ENCODE measurements at regions not wholly inside any gene's neighbourhood (a gene's known extent, or its start where the extent isn't known, plus 50 kb on each side); places are given as distances from the start of the nearest gene placed in this dataset.
A peak's percentile ranks its signal among the peaks of the same experiment; 100 is the strongest.

DNA sequence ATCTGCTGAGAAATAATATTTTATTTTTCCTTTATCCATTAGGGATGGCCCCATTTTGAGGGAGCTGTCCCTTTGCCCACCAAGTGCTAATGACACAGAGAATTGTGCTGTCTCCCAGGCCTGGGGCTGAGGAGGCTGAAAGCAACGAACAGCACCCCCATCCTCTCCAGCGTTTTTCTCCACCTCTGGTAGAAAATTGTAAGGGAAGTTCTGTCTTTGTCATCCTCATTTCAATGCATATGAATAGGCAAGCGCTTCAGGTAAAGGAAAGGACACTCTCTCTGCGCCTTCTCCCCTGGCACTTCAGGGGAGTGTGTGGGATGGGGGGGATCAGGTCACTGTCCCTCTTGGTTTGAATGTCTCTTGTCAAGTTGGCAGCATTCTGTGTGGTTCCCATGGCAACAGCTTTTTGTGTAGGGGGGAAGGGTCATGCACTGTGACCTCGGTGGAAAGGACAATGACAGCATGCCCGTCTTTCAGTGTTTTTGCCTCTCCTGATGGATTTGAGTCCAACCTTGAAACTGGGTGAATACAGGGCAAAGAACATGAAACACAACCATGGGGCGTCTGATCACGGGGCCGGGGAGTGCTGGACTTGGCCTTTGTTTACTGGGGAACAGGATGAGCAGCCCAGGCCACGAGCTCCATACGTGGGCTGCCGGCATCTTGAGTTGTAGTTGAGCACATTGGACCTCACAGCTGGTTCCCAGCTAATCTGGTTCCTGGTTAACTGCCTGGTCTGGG, 230.2 kb downstream of the VRK1 start:
- H3K27me3 ChIP-seq = peaks cover 6 to 50% (median 23%) of the 10 kb centered on the region in 11 experiments; a peak in 21 of 22 replicates
- H3K4me2 ChIP-seq = peak overlapping the region in 6 of 11 experiments; percentile 2 to 54 (median 40); a peak in 4 of 22 replicates
- peaks cover 7 to 17% (median 11%) of the 10 kb centered on the region in 11 experiments; a peak in 21 of 22 replicates for H3K9me3 ChIP-seq (replicated peaks in 1 of 11)
- no peak overlapping the region for H3K9ac ChIP-seq
- no peak overlapping the region for H3K27ac ChIP-seq
- no peak for TF ChIP-seq Cebpa-rat (IDR thresholded peaks at IDR 0.05)
- peaks cover 8 to 13% (median 11%) of the 10 kb centered on the region in 10 experiments; a peak in 19 of 20 replicates for H3K4me1 ChIP-seq
- H3K4me3 ChIP-seq = no peak overlapping the region
- H3K36me3 ChIP-seq = no peaks in the 10 kb centered on the region
- H4K20me1 ChIP-seq = peaks cover 0 to 15% (median 0%) of the 10 kb centered on the region in 11 experiments; a peak in 2 of 22 replicates

DNA sequence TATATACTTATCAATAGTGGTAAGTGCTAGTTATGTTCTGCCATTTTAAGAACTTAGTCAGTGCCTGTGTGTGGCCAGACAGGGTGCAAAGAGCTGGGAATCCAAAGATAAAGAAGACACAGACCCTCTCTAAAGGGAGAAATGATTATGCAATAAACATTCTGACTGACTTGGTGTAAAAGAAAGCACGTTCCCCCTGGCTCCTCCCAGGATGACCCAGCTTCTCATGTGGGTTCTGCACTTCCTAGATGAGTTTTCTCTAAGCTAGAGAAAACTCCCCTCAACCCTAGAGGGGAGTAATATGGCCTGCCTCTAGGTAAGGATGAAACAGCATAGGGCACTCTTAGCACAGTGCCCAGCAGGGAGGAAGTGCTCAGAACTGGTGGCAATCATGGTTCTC, 231.2 kb downstream of the VRK1 start:
- Histone ChIP-seq H3K4me2 (peak overlapping the region; percentile 2 to 54 (median 39); a peak in 20 of 22 replicates), H3K36me3 (no peaks in the 10 kb centered on the region), H3K4me3 (no peak overlapping the region), H3K9ac (no peak overlapping the region), H3K4me1 (peaks cover 8 to 13% (median 11%) of the 10 kb centered on the region in 10 experiments; a peak in 19 of 20 replicates), H4K20me1 (peaks cover 0 to 15% (median 0%) of the 10 kb centered on the region in 11 experiments; a peak in 2 of 22 replicates), H3K9me3 (replicated peaks in 1 of 11) (peaks cover 17 to 27% (median 21%) of the 10 kb centered on the region in 11 experiments), H3K27me3 (peaks cover 13 to 50% (median 23%) of the 10 kb centered on the region in 11 experiments), H3K27ac (no peak overlapping the region)
- peak in 6 of 11 experiments; percentile 38 to 74 (median 51); a peak in 7 of 22 replicates for TF ChIP-seq Cebpa-rat (IDR thresholded peaks at IDR 0.05)

GRCh38 chr14:97029800-97030199, 232.6 kb downstream of the VRK1 start:
- no peak overlapping the region for H3K9ac ChIP-seq
- peaks cover 0 to 9% (median 0%) of the 10 kb centered on the region in 11 experiments; a peak in 2 of 22 replicates for H4K20me1 ChIP-seq
- H3K36me3 ChIP-seq = no peaks in the 10 kb centered on the region
- no peak overlapping the region for H3K27ac ChIP-seq
- no peak overlapping the region for H3K4me3 ChIP-seq
- no peak overlapping the region for H3K4me2 ChIP-seq
- H3K9me3 ChIP-seq (replicated peaks in 1 of 11) = peaks cover 20 to 34% (median 26%) of the 10 kb centered on the region in 11 experiments
- no peak for TF ChIP-seq Cebpa-rat (IDR thresholded peaks at IDR 0.05)
- H3K4me1 ChIP-seq = peaks cover 8 to 13% (median 11%) of the 10 kb centered on the region in 10 experiments; a peak in 19 of 20 replicates
- peaks cover 19 to 44% (median 29%) of the 10 kb centered on the region in 11 experiments for H3K27me3 ChIP-seq

- Histone ChIP-seq H3K27me3 (peaks cover 19 to 29% (median 23%) of the 10 kb centered on the region in 11 experiments), H3K27ac (no peak overlapping the region), H3K4me3 (no peak overlapping the region), H3K9me3 (replicated peaks in 1 of 11) (peaks cover 20 to 34% (median 26%) of the 10 kb centered on the region in 11 experiments), H3K4me1 (peaks cover 8 to 13% (median 11%) of the 10 kb centered on the region in 10 experiments; a peak in 19 of 20 replicates), H4K20me1 (no peaks in the 10 kb centered on the region; a peak in 1 of 22 replicates), H3K36me3 (no peaks in the 10 kb centered on the region), H3K9ac (no peak overlapping the region), H3K4me2 (no peak overlapping the region)
- TF ChIP-seq Cebpa-rat (IDR thresholded peaks at IDR 0.05) = no peak
Observed at GRCh38 chr14:97031530-97031929, 234.3 kb downstream of the VRK1 start.

- Histone ChIP-seq H4K20me1 (no peaks in the 10 kb centered on the region), H3K27me3 (peaks cover 19 to 29% (median 23%) of the 10 kb centered on the region in 11 experiments), H3K9me3 (replicated peaks in 1 of 11) (peaks cover 25 to 44% (median 36%) of the 10 kb centered on the region in 11 experiments), H3K9ac (no peak overlapping the region), H3K27ac (no peak overlapping the region), H3K36me3 (no peaks in the 10 kb centered on the region), H3K4me1 (peaks cover 2 to 4% (median 3%) of the 10 kb centered on the region in 10 experiments; a peak in 19 of 20 replicates), H3K4me3 (no peak overlapping the region), H3K4me2 (no peak overlapping the region)
- TF ChIP-seq Cebpa-rat (IDR thresholded peaks at IDR 0.05) = no peak
Observed at GRCh38 chr14:97033556-97034081, 236.4 kb downstream of the VRK1 start.

- no peaks in the 10 kb centered on the region for H4K20me1 ChIP-seq
- TF ChIP-seq Cebpa-rat (IDR thresholded peaks at IDR 0.05) = no peak
- H3K9ac ChIP-seq = no peak overlapping the region
- peaks cover 48 to 62% (median 53%) of the 10 kb centered on the region in 11 experiments for H3K9me3 ChIP-seq (replicated peaks in 1 of 11)
- H3K27ac ChIP-seq = no peak overlapping the region
- peaks cover 0 to 9% (median 0%) of the 10 kb centered on the region in 11 experiments; a peak in 1 of 22 replicates for H3K36me3 ChIP-seq
- H3K4me1 ChIP-seq = no peaks in the 10 kb centered on the region
- H3K27me3 ChIP-seq = peaks cover 19 to 29% (median 22%) of the 10 kb centered on the region in 11 experiments
- H3K4me3 ChIP-seq = no peak overlapping the region
- no peak overlapping the region for H3K4me2 ChIP-seq
Observed at GRCh38 chr14:97036086-97036852, 239.1 kb downstream of the VRK1 start.

DNA sequence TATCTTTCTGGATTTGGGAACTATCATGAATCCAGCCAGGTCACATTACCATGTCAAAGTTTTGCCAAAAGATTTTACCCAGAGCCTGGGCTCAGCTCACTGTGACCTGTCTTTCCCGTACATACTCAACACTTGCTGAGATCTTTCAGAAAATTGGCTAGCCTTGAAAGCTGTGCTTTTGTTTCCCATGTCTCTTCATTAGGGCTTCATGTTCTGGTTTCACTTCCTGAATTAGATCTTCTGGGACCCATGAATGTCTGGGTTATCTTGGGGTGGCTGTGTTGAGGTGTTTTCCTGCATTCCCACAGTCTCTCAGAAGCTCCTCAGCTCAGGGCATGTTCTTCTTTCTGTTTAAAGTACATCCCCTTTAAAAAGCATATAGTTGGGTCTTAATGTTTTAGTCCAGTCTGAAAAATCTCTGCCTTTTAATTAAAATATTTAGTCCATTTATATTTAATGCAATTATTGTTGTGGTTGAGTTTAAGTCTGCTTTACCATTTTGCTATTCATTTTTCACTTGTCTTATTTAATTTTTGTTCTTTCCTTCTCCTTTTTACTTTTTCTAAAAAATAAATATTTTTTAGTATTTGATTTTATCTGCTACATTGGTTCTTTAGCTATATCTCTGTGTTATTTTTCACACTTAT, 242.7 kb downstream of the VRK1 start:
- H3K36me3 ChIP-seq = peaks cover 0 to 9% (median 0%) of the 10 kb centered on the region in 11 experiments; a peak in 1 of 22 replicates
- H4K20me1 ChIP-seq = no peaks in the 10 kb centered on the region
- H3K4me2 ChIP-seq = no peak overlapping the region
- H3K9me3 ChIP-seq (replicated peaks in 1 of 11) = peaks cover 35 to 54% (median 39%) of the 10 kb centered on the region in 11 experiments
- no peak for TF ChIP-seq Cebpa-rat (IDR thresholded peaks at IDR 0.05)
- H3K27ac ChIP-seq = no peak overlapping the region
- H3K27me3 ChIP-seq = no peaks in the 10 kb centered on the region; a peak in 1 of 22 replicates
- H3K4me1 ChIP-seq = no peaks in the 10 kb centered on the region
- H3K4me3 ChIP-seq = no peak overlapping the region; a peak in 2 of 20 replicates
- no peak overlapping the region for H3K9ac ChIP-seq

DNA sequence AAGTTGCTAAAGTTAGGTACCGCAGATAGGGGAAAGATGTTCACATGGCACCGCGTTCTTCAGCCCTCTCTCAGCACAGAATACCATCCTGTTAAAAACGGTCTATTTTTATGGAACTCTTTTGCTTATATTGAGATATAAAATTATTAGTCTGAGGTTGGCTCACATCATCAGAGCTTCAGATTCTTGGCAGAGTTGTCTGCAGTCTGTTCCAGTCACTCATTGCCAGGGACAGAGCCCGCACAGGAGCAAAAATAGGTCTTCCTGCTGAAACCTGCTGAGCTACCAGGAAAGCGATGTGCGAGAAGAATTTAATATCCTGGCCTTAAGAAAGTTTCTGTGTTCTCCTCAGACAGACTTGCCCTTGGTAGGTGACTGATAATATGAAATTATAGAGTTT, 249.8 kb downstream of the VRK1 start:
- Histone ChIP-seq H3K4me1 (no peaks in the 10 kb centered on the region), H3K9me3 (replicated peaks in 1 of 11) (peaks cover 2 to 14% (median 6%) of the 10 kb centered on the region in 11 experiments; a peak in 15 of 22 replicates), H3K36me3 (no peaks in the 10 kb centered on the region), H3K27me3 (no peaks in the 10 kb centered on the region), H3K4me3 (no peak overlapping the region), H3K4me2 (no peak overlapping the region), H4K20me1 (no peaks in the 10 kb centered on the region), H3K9ac (no peak overlapping the region), H3K27ac (no peak overlapping the region)
- no peak for TF ChIP-seq Cebpa-rat (IDR thresholded peaks at IDR 0.05)

Data from BLaER1 treated with 17β-estradiol and CSF1 and Interleukin-3, amounts not matched to agents 10 nM and 100 nM (cell line).